GM18909 (cell line): ENCODE measurements at regions not wholly inside any gene's neighbourhood (a gene's known extent, or its start where the extent isn't known, plus 50 kb on each side); places are given as distances from the start of the nearest gene placed in this dataset.

Experiments used
- ATAC-seq: cut with Tn5 transposase; IDR thresholded peaks from one replicate; pipeline ENCODE4 v1.9.1; 2021; ENCODE audit warnings: mild to moderate bottlenecking; ENCODE audit not compliant: unreplicated experiment, poor library complexity

DNA sequence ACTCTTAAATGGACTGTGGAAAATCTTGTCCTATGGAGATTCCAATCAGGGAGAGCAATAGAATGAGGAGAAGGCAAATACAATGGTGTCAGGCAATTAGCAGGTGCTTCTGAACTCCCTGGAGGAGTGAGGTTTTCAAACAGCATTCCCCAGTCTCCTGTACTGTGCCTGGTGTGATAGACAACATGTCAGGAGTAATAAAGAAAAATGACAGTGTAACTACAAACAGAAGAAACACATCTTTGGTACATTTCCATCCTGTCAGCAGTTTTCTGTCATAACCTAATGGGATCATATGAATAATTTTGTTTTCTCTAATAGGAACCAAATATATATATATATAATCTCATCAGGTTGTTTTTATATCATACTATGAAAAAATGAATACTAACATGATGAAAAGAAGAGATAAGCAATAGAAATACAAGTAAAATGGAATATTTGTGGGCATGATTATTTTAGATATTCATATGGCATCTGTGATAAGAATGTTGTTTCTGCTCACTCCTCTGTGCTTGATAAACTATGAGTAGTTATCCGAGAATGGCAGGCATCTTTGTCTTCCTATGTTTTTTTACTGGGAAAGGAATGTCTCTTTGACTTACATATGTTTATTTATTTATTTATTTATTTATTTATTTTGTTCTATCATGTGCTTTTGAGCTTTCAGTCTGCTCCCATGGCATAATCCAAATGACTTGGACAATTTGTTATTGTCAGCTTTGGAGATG lies 441.7 kb downstream of the TXNL1 start:
- no peak for ATAC-seq

DNA sequence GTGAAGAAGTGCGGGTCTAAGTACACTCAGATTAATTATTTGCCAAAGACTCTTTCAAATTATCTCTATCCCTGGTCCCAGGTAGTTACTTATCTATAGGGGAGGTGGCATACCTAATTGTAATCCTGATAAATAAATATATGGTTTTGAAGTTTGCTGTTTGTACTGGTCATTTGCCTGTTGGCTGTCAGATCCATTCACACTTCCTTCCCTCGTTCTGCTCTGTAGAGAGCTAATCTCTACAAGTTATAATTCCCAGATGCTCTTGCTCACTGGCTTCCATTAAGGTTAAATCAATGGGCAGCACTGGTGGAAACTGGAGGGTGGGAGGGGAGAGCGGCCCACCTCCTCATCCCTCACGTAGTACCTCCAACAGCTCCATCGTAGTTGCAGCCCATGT lies 447.1 kb downstream of the TXNL1 start:
- ATAC-seq: no peak

DNA sequence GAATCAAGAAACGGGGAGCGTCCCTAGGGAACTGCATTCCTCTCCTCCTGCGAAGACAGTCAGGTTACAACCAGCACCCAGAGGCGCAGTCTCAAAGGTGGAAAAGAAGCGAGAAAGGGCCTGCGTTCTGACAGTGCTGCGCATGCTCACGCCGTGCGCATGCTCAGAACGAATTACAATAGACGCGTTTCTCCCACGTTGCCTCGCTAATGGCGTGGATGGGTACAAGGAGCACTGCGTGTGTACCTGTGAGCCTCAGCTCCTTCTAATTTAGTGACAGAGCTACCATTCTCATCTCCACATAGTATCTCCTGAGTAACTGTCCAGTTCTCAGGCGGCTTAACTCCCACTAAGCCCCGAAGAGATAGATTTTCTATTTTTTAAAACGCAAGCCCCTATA lies 448.8 kb downstream of the TXNL1 start:
- ATAC-seq: no peak

DNA sequence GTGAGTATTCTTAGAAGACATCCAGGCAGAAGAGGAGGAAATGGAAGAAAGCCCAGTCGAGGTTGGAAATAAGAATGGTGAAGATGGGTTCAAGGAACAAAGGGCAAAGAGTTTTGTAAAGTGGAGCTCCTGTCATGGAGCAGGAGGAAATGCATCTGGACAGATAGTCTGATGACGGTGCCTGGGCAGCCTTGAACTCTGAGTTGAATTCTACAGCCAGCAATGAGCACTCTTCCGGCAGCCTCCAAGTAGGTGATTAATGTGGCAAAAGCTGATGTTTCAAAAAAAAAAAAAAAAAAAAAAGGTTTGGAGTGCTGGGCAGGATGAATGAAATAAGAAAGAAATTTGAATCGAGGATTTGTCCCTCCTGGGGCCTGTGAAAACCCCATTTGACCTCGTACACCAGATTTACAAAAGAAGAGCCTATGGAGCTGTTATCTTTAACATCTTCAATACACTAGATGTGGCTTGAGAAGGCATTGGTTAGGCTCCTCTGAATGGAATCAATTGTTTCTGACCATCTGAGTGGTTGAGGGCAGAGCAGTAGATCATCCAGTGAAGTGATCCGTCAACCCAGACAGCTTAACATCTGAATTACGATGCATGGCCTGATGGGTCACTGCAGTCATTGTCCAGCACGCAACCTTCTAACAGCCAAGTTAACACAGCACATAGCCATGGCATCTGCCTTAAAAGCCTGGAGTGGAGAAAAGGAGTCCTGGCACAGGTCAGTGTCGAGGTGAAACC lies 449.7 kb downstream of the TXNL1 start:
- no peak for ATAC-seq

DNA sequence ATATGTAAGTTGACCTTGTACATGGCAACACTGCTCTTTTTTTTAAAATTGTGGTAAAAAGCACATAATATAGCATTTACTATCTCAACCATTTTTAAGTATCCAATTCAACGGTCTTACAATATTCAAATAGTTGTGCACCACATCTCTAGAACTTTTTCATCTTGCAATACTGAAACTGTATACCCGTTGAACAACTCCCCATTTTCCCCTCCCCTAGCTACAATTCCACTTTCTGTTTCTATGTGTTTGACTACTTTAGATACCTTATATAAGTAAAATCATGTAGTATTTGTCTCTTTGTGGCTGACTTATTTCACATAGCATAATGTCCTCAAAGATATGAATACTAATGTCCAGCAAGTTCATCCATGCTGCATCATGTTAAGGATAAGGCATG lies 452.1 kb downstream of the TXNL1 start:
- no peak for ATAC-seq

DNA sequence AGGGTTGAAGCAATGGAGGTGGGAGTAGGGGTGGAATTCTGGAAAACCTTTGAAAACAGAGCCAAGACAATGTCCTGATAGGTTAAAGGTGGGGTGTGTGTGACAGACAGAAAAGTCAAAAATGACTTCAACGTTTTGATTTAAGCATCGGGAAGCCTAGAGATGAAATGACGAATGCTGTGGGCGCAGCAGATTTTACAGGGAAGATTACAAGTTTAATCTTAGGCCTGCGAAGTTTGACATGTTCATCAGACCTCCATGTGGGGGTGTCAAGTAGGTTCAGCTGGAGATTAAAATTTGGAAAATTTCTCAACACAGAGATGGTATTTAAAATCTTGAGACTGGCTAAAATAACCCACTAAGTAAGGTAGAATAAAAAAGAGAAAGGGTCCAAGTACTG lies 453.3 kb downstream of the TXNL1 start:
- no peak for ATAC-seq

DNA sequence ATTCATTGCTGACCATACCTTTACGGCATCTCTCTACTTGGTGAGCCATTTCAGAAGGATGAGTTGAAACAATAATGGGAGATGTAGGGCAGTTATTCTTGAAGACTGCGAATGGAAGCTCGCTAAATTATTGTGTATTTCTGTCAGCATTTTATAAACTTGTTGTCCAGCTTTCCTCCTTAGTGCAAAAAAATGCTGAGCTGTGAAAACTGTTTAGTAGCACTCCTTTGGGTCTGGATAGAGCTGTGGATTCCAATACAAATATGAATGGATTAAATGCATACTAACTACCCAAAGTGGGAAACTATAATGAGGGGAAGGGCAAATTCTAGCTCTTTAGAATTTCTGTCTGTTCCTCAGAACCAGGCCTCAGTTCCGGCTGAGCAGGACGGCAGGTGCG lies 461.6 kb downstream of the TXNL1 start:
- ATAC-seq: no peak

DNA sequence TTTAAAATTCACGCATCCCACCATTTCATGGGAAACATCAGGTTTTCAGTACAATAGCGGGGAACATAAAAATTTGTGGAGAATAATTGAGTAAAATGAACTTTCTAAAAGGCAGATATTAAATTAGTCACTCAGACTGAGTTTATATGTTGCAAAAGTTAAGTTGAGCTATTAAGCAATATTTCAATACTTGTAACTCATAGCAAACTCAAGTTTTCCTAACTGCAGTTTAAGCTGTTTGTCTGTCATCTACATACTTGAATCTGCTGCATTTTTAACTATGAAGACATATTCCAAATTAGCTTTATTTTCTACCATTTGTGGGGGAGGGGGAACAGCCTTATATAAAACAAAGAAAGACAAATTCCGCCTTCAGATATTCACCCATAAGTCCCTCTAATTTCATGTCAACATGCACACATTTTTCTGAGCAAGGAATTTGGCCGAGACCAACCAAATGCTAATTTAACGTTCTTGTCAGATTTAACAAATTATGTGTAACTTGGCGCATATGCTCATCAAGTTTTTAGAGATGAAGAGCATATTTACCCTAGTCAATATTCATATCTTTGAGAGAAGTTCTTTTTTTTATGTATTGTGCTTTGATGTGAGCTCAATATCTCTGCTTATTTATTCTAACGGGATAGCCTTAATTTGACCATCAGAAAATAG lies 462.9 kb downstream of the TXNL1 start:
- ATAC-seq: no peak

DNA sequence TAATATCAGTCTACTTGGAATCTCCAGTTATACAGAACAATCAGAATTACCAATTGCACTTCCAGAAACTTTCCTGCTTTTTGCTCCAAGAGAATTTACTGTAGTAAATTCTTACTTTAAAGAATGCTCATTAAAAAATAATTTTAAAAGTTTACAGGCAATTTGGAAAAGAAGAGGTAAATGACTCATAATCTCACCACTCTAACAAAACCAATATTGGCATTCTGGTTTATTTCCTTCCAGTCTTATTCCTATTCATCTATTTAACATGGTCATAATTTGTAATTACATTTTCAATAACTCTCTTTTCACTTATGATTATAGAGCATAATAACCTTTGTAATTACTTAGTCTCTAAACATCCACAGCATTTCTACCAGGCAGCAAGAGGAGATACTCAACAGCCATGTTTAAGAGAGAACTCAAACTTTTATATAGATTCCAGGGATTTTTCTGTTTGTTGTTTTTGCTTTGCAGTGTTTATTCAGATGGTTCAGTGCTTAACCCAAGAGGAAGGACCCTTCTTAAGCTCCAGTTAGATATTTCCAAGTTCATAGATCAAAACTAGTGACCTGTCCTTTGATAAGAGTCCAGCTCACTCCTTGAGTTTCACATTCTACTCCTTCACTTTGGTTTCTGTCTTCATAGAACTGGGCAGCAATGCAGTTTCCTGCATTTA lies 464.7 kb downstream of the TXNL1 start:
- no peak for ATAC-seq

DNA sequence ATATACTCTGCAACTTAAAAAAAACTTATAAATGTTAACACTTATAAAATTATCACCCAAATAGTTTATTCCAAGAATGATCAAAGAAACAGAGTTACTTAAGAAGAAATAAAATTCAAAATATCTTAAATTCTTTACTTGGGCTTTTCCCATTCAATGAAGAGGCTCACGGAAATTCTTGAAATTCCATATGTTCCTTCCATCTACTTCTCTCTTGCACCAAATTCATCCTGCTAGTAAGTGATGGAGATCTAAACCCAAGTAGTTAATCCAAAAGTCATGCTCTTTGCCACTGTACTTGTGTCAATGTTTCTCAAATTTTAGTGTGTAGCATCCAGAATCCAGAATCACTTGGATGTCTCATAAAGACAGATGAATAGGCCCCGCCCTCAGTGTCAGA lies 465.9 kb downstream of the TXNL1 start:
- ATAC-seq: no peak

DNA sequence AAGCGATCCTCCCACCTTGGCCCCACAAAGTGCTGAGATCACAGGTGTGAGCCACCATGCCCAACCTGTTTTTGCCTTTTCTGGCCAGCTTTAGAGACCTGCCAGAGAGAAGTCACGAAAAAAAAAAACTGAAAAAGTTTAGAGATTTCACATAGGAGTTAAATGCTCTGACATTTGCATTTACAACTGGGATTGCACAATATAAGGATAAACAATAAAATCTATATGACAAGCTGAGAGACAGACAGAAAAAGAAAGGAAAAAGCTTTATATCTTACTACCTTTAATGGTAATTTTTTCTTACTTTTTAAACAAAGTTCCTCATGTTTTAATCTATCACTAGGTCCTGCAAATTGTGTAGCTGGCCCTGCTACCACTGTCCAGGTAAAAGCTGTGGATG lies 466.5 kb downstream of the TXNL1 start:
- ATAC-seq: no peak

DNA sequence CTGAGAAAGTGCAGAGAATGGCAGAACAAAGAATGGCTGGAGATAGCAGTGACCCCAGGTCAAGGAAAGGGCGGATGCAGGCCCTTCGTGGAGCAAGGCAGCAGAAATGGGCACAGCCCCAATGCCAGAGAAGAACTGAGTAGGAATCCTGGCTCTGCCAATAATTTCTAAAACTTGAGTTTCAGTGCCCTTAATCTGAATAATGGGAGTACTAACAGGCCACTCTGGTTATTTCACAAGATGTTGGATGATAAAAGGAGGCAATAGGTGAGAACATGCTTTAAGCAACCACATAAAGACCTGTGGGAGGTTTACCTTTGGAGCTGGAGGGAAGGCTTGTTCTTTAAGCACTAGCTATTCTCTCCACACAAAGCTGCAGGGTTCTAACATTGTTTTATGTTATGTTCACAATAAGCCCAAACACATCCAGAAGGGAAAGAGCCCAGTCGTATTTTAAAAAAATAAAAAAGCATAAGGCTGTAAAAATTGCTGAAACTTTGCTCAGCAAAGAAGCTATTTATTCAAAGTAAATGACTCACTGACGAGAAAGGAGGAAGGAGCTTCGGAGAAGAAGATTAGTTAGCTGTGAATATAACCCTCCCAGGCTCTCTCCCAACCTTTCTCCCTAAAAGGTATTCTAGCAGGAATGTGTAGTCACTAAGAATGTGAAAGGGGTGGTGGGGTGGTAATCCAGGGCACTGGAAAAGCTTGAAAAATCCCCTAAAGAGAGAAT lies 470.2 kb downstream of the TXNL1 start:
- no peak for ATAC-seq

DNA sequence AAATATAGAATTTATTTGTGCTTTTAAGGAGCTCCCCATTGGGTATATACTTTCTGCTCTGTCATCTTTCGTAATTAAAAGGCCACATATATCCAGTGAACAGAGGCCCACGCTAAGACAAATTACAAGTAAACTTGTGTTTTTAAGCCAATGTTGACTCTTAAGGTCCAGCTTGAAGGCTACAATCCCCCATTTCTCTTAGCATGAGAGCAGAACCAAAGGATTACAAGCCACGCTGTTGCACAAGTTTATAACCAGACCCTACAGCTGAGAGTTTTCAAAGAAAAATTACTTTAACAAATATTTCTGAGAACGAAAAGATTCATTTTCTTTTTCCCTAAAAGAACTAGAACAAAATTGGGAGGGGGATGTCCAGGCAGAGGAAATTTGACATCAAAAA lies 471.0 kb downstream of the TXNL1 start:
- no peak for ATAC-seq

DNA sequence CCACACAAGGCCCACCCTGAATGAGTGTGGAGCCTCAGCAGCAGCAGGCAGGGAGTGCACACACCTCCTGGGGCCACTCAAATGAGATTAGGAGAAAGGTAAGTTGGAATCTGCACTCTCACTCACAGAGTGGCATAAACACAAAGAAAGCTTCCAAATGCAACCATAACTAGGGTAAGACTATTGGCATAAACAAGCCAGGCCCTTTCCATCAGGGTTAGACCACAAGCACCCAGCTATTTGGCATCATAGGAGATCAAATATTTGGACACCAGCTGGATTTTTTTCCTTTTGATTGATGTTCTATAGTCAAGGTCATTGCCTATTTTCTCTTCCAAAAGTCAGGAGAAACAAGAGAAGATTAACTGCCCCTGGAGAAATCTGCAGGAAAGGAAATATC lies 471.5 kb downstream of the TXNL1 start:
- ATAC-seq: no peak

DNA sequence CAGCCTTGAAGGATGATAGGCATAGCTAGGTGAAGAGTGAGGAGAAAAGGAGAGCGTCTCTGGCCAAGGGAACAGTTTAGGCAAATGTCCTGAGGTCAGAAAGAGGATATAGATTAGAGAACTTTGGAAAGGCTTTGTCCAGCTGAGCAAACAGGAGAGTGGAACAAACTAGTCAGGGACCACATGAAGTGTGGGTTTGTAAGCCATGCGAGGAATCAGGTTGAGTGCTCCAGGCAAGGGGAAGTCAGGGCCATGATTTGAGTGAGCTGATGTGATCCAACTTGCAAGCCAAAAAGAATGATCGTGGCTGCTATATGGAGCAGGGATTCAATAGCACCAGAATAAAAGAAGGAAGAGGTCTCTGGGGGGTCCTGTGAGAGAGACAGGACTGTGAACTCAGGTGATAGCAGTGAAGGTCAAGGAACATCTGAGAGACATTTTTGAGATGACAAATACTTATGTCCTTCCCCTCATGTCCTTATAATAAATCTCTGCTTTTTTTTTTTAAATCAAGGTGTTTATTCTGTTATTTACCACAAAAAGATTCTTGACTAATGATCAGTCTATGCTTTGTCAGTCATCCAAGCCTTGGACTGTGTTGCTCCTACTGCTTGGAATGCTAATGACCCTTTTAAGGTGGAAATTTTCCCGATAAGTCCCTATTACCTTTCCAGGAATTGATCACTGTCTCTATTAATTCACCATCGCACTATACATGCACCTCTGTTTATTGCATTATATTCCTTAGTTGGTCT lies 472.6 kb downstream of the TXNL1 start:
- no peak for ATAC-seq

DNA sequence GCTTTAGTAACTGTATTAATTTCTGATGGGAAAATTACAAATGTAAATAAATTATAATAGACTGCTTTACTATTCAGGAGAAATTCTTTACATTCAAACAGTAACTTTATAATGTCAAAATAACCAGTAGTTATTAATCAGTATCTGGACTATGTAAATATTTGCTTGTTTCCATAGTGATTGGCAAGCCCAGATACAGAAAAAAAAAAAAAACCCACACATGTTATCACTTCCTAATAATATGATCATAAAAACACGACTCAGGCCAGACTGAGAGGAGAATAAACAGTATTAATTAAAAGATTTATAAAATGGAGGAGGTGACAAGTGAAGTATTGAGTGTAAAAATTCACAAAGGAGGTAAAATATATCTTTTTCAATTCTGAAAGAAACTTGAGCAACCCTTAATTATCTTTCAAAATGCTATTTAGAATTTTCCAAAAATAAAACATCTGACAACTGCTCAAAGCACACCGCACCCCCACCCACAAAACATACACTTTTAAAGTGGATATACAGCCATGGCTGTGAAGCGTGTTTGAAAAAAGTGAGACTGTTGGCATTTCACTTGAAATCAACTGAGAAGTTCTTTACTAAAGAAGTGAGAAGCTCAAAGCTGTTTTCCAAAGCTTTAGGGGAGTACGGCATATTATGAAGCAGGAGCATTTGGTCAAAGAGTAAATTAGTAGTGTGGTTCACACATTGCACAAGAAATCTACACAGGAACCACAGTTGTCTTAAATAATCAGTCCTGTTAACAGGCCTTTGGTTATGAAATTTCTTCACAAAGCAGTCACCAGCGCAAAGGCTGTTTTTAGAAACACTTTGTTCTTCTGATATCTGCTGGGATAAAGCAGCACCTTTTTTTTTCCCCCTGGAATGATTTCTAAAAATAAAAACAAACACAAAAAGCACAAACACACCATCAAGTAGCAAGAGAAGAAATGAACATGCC lies 475.8 kb downstream of the TXNL1 start:
- no peak for ATAC-seq

DNA sequence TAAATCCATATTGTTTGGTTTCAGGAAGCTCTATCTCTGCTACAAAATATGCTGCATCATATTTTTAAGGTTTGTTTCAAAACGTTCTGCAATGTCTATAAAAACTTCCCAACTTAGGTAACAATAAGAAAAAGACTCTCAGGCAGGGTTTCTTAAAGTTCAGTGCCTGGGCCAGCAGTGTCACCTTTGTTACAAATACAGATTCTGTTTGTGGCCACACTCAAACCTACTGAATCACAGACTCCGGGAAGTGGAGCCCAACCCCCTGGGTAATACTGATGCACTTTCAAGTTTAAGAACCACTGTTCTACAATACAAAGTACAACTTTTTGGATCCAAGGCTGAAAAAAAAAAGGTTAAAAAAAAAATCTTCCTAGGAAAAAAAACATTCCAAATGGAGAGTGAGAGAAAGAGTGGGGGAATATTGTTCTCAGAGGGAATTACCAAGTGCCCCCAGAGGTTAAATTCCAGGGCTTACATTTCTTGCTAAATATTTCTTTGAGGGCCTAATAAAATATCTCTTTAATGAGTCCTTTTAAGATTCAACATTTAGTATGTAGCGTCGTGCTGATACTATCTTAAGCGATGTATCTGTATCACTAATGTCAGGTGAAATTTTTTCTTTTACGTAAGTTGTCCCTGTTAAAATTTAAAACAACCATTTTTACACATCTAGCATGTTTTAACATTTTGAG lies 476.7 kb downstream of the TXNL1 start:
- ATAC-seq: no peak

DNA sequence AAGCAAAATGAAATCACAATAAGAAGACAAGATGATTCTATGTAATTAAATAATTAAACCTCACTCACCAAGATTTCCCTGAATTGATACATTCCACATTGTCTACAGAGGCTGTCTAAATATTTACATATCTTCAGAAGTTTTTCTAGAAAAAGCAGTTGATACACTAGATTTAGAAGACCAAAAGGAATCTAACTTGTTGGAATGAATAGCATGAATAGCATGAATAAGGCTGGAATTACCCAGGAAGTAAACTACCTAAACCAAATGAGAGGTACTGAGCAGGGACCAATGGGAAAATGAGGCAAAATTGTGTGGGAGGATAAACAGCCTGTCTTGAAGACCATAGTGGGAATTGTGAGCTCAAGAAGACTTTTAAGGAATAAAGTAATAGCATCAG lies 479.7 kb downstream of the TXNL1 start:
- ATAC-seq: no peak
